ENCODE measurements at regions not wholly inside any gene's neighbourhood (a gene's known extent, or its start where the extent isn't known, plus 50 kb on each side); places are given as distances from the start of the nearest gene placed in this dataset.

DNA sequence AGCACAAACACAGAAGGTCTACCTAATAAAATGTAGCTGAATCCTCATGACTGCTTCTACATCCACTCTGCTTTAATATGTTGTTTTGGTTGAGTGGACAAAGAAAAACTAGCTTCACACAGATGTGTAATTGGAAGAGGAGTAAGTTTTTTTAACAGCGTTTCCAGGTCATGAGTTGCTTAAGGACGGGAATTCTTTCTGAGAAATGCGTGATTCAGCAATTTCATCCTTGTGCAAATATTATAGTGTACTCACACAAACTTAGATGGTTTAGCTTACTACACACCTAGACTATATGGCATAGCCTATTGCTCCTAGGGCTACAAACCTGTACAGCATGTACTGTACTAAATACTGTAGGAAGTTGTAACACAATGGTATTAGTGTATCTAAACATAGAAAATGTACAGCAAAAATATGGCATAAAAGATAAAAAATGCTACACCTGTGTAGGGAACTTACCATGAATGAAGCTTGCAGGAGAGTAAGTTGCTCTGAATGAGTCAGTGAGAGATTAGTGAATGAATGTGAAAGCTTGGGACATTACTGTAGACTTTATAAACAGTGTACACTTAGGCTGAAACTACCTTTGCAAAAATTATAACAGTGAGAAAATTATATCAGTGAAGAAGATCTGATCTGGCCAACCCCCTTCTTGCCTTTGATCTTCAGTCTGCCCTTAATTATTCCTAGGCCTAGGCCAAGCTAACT is 70.8 kb upstream of the IL15 start:
- no peak for TF ChIP-seq SP1 (IDR thresholded peaks at IDR 0.05)
- TF ChIP-seq BHLHE40 (IDR thresholded peaks at IDR 0.05; ENCODE audit: borderline replicate concordance), result no peak
- TF ChIP-seq SUZ12 (IDR thresholded peaks at IDR 0.05), result no peak
- TF ChIP-seq LEF1 (IDR thresholded peaks at IDR 0.05; ENCODE audit: borderline replicate concordance), result no peak
- TF ChIP-seq HDGF (IDR thresholded peaks at IDR 0.05; ENCODE audit: borderline replicate concordance), result no peak
- no peak for TF ChIP-seq NFRKB (IDR thresholded peaks at IDR 0.05)
- no peak for TF ChIP-seq FOXA1 (IDR thresholded peaks at IDR 0.05)
- no peak for TF ChIP-seq ELF4 (IDR thresholded peaks at IDR 0.05)
- no peak for TF ChIP-seq ZNF384 (IDR thresholded peaks at IDR 0.05)
- TF ChIP-seq TARDBP (IDR thresholded peaks at IDR 0.05), result no peak
- no peak for TF ChIP-seq FOXM1 (IDR thresholded peaks at IDR 0.05; ENCODE audit: borderline replicate concordance)
- TF ChIP-seq FOXK2 (IDR thresholded peaks at IDR 0.05), result no peak
- ChIA-PET CTCF (no interaction called here), POLR2A (no interaction called here)
- DNase-seq (ENCODE audit: extremely low spot score), result no peak

DNA sequence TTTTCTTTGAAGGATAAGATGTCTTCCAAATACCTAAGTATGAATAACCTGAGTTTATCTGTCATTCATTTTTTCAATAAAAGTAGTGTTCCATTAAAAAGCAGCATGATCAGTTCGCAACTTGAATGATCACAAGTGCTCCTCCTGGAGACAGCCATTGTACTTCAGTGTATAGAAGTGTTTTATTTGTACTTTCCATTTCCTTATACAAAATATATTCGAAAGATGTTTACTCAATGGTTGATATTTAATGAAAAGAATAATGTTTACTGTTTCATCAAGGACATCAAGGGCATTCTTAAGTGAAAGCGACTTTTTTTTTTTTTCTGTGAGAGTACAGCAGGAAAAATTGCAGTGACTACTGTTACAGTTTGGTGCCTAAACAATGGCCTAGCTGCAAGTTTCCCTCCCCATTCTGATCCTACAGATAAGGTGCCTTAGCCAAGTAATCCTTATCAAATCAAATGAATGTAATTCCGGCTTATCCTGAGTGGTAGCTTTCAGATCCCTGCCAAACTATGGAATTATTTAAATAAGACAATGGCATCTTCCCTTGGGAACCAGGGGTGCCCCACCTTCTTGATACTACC is 69.0 kb upstream of the IL15 start:
- no peak for TF ChIP-seq L3MBTL2 (conservative IDR thresholded peaks at IDR 0.05)
- TF ChIP-seq SUZ12 (IDR thresholded peaks at IDR 0.05), result no peak
- TF ChIP-seq CTBP1 (IDR thresholded peaks at IDR 0.05; ENCODE audit: borderline replicate concordance), result no peak
- TF ChIP-seq LEF1 (IDR thresholded peaks at IDR 0.05; ENCODE audit: borderline replicate concordance), result no peak
- no peak for TF ChIP-seq FOXA1 (IDR thresholded peaks at IDR 0.05)
- no peak for TF ChIP-seq HDGF (IDR thresholded peaks at IDR 0.05; ENCODE audit: borderline replicate concordance)
- TF ChIP-seq TARDBP (IDR thresholded peaks at IDR 0.05), result no peak
- no peak for TF ChIP-seq BHLHE40 (IDR thresholded peaks at IDR 0.05; ENCODE audit: borderline replicate concordance)
- TF ChIP-seq ZNF384 (IDR thresholded peaks at IDR 0.05), result no peak
- CTCF ChIA-PET, result no interaction called here
- POLR2A ChIA-PET, result no interaction called here
- DNase-seq (ENCODE audit: extremely low spot score), result no peak

DNA sequence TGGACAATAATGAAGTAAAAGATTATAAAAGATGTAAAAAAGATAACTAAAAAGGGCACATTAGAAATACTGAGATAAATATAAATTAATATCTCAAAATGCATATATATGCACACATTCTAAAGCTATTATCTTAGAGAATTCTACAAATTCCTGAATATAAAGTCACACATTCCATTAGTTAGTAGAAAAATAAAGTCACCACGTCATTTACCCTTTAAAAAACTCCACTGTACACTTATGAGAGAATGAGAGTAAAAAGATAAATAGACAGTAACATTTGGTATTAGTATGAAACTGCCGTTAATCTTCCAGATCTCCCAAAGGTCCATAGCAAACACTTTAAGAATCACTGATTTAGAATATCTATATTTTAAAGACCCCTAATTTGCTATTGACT is 67.2 kb upstream of the IL15 start:
- TF ChIP-seq LEF1 (IDR thresholded peaks at IDR 0.05; ENCODE audit: borderline replicate concordance) (no peak), CTBP1 (IDR thresholded peaks at IDR 0.05; ENCODE audit: borderline replicate concordance) (no peak), ELF4 (IDR thresholded peaks at IDR 0.05) (no peak), SP1 (IDR thresholded peaks at IDR 0.05) (no peak), BHLHE40 (IDR thresholded peaks at IDR 0.05; ENCODE audit: borderline replicate concordance) (no peak), ARNT (IDR thresholded peaks at IDR 0.05) (no peak), NFRKB (IDR thresholded peaks at IDR 0.05) (no peak), TARDBP (IDR thresholded peaks at IDR 0.05) (no peak), ZNF384 (IDR thresholded peaks at IDR 0.05) (no peak), FOXM1 (IDR thresholded peaks at IDR 0.05; ENCODE audit: borderline replicate concordance) (no peak), L3MBTL2 (conservative IDR thresholded peaks at IDR 0.05) (no peak), FOXK2 (IDR thresholded peaks at IDR 0.05) (no peak), SUZ12 (IDR thresholded peaks at IDR 0.05) (no peak), HDGF (IDR thresholded peaks at IDR 0.05; ENCODE audit: borderline replicate concordance) (no peak), FOXA1 (IDR thresholded peaks at IDR 0.05) (no peak)
- TF ChIP-seq, protein P1, sequence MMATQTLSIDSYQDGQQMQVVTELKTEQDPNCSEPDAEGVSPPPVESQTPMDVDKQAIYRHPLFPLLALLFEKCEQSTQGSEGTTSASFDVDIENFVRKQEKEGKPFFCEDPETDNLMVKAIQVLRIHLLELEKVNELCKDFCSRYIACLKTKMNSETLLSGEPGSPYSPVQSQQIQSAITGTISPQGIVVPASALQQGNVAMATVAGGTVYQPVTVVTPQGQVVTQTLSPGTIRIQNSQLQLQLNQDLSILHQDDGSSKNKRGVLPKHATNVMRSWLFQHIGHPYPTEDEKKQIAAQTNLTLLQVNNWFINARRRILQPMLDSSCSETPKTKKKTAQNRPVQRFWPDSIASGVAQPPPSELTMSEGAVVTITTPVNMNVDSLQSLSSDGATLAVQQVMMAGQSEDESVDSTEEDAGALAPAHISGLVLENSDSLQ (IDR thresholded peaks at IDR 0.05), result no peak
- no peak for DNase-seq (ENCODE audit: extremely low spot score)
- ChIA-PET CTCF (no interaction called here), POLR2A (no interaction called here)

DNA sequence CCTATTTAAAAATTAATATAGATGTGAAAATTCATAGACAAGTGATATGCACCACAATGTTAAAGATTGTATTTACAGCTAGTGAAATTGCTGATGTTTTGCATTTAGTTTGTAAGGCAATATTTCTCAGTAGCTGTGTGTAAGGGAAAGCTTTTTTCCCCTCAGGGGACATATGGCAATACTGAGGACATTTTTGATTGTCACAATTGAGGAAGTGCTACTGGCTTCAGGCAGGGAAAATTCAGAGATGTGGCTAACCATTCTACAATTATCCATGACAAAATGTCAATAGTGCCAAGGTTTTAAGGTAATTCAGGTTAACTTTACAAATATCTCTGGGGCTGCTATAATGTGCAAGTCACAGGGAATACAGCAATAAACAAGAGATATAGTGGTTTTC is 66.1 kb upstream of the IL15 start:
- CTCF ChIA-PET, result no interaction called here
- POLR2A ChIA-PET, result no interaction called here
- DNase-seq (ENCODE audit: extremely low spot score), result no peak
- no peak for TF ChIP-seq SUZ12 (IDR thresholded peaks at IDR 0.05)
- no peak for TF ChIP-seq FOXK2 (IDR thresholded peaks at IDR 0.05)
- TF ChIP-seq LEF1 (IDR thresholded peaks at IDR 0.05; ENCODE audit: borderline replicate concordance), result no peak

DNA sequence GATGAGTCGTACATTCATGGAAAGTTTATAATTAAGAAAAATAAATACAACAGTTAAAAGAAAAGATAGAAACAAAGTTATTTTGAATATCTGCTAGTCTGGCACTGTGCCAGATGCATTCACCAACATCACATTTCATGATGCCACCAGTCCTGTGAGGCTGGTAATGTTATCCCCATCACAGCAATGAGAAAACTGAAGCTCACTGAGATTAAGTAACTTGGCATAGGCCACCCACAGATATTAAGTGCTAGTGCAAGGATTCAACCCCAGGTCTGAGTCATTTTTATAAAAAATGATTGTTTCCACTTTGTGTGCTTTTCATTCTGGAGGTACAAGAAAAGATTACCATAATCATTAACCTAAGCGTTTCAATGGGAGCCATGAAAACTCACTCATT is 65.0 kb upstream of the IL15 start:
- DNase-seq (ENCODE audit: extremely low spot score), result no peak
- ChIA-PET CTCF (no interaction called here), POLR2A (no interaction called here)
- TF ChIP-seq SP1 (IDR thresholded peaks at IDR 0.05), result no peak
- TF ChIP-seq, protein P1 (IDR thresholded peaks at IDR 0.05), result no peak
- no peak for TF ChIP-seq HDGF (IDR thresholded peaks at IDR 0.05; ENCODE audit: borderline replicate concordance)
- TF ChIP-seq CTBP1 (IDR thresholded peaks at IDR 0.05; ENCODE audit: borderline replicate concordance), result no peak
- TF ChIP-seq SUZ12 (IDR thresholded peaks at IDR 0.05), result no peak
- no peak for TF ChIP-seq LEF1 (IDR thresholded peaks at IDR 0.05; ENCODE audit: borderline replicate concordance)
- TF ChIP-seq ARNT (IDR thresholded peaks at IDR 0.05), result no peak
- no peak for TF ChIP-seq ZNF384 (IDR thresholded peaks at IDR 0.05)
- no peak for TF ChIP-seq NFRKB (IDR thresholded peaks at IDR 0.05)
- TF ChIP-seq FOXM1 (IDR thresholded peaks at IDR 0.05; ENCODE audit: borderline replicate concordance), result no peak

DNA sequence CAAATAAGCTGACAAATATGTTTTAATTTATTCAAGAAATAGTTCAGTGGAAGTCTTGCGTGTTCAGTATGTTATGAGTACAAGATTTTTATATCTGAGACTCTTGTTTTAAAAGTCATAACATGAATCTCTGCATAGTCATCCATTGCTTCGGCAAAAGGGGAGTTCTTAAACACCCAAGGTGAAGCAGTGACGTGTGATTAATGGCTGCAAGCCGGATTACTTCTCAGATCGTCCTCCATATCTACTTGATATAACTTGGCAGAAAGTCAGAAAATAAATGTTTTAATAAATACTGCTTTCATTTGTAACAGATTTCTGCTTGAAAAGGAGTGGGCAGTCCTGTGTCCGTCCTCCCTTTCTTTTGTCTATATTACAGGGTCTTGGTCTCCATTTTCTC is 64.6 kb upstream of the IL15 start:
- DNase-seq (ENCODE audit: extremely low spot score), result no peak
- no peak for TF ChIP-seq L3MBTL2 (conservative IDR thresholded peaks at IDR 0.05)
- ChIA-PET POLR2A (no interaction called here), CTCF (interaction anchor here (0.7 kb wide), 1 partner anchor 696 kb away, joined by 3 read pairs; no protein-coding TSS in a partner anchor)

DNA sequence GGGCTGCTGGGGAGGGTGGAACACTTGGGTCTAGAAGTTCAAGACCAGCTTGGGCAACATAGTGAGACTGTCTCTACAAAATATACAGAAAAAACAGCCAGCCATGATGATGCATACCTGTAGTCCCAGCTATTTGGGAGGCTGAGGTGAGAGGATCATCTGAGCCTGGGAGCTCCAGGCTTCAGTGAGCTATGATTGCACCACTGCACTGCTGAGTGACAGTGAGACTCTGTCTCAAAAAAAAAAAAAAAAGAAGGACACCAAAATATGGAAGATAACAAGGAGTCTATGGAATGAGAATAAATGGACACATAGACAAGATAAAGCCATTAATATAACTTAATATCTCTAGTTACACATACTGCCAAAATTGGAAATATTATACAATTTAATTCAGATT is 62.7 kb upstream of the IL15 start:
- ChIA-PET POLR2A (no interaction called here), CTCF (no interaction called here)
- no peak for TF ChIP-seq NFRKB (IDR thresholded peaks at IDR 0.05)
- no peak for TF ChIP-seq SUZ12 (IDR thresholded peaks at IDR 0.05)
- TF ChIP-seq ARNT (IDR thresholded peaks at IDR 0.05), result no peak
- TF ChIP-seq L3MBTL2 (conservative IDR thresholded peaks at IDR 0.05), result no peak
- TF ChIP-seq ELF4 (IDR thresholded peaks at IDR 0.05), result no peak
- no peak for TF ChIP-seq CTBP1 (IDR thresholded peaks at IDR 0.05; ENCODE audit: borderline replicate concordance)
- TF ChIP-seq, protein P1 (IDR thresholded peaks at IDR 0.05), result no peak
- TF ChIP-seq SP1 (IDR thresholded peaks at IDR 0.05), result no peak
- no peak for TF ChIP-seq HDGF (IDR thresholded peaks at IDR 0.05; ENCODE audit: borderline replicate concordance)
- TF ChIP-seq FOXK2 (IDR thresholded peaks at IDR 0.05), result no peak
- no peak for TF ChIP-seq BHLHE40 (IDR thresholded peaks at IDR 0.05; ENCODE audit: borderline replicate concordance)
- TF ChIP-seq ZNF384 (IDR thresholded peaks at IDR 0.05), result no peak
- no peak for DNase-seq (ENCODE audit: extremely low spot score)

All from HEK293T (cell line).